ENCODE measurements at regions not wholly inside any gene's neighbourhood (a gene's known extent, or its start where the extent isn't known, plus 50 kb on each side); places are given as distances from the start of the nearest gene placed in this dataset.

GRCh38 chr3:115508562-115508961 is 114.7 kb upstream of the GAP43 start:
- CTCF ChIA-PET, result no interaction called here

More at GRCh38 chr3:115508562-115508961, 114.7 kb upstream of the GAP43 start:
- FAIRE-seq, result no peak
- intact Hi-C loops (cut with micrococcal nuclease; ENCODE audit: unreplicated experiment) (no loop called here), in situ Hi-C loops (cut with MboI) (no loop called here)
- Histone ChIP-seq H3K4me2 (ENCODE audit: control insufficient read depth, insufficient read depth) (no peak overlapping the region), H4K20me1 (ENCODE audit: control insufficient read depth, insufficient read depth) (no peaks in the 10 kb centered on the region), H3K36me3 (ENCODE audit: control insufficient read depth in 2 of 2, insufficient read depth in 2 of 2, low read length in 1 of 2) (no peaks in the 10 kb centered on the region), H3K4me1 (ENCODE audit: control insufficient read depth, insufficient read depth, low read length) (no peaks in the 10 kb centered on the region), H3K9me3 (replicated peaks; ENCODE audit: control insufficient read depth, insufficient read depth, low read length) (no peaks in the 10 kb centered on the region; the same call in 2 of the 3 replicates), H3K27ac (ENCODE audit: control insufficient read depth, insufficient read depth) (no peak overlapping the region), H3K79me2 (ENCODE audit: control insufficient read depth, insufficient read depth, low read length) (no peaks in the 10 kb centered on the region), H3K27me3 (replicated peaks in 1 of 2; ENCODE audit: control insufficient read depth in 2 of 2, insufficient read depth in 2 of 2, low read length in 1 of 2) (0 out of 4 replicates have a peak, but pooled peaks cover 0 to 2% of the 10 kb centered on the region in 2 experiments), H3K4me3 (no peak overlapping the region), H3K9ac (ENCODE audit: control insufficient read depth, insufficient read depth, low read length) (no peak overlapping the region), H2AFZ (ENCODE audit: control insufficient read depth, low read depth, low read length) (no peak overlapping the region)
- SMC1A ChIA-PET (ENCODE audit: uncharacterized antibody, unreplicated experiment), result interaction anchor here (1.6 kb wide), 1 partner anchor 8 kb away, joined by 3 read pairs; no protein-coding TSS in a partner anchor
- BruUV-seq (replicated peaks), result no TSS peak
- RAD21 ChIA-PET (ENCODE audit: unreplicated experiment), result no interaction called here
- POLR2A ChIA-PET, result no interaction called here
- no peak for DNase-seq (ENCODE audit: low read depth, low spot score)
- ATAC-seq, result no peak
- 58% methylated on average over 2 of the region's 2 CpGs for WGBS (ENCODE audit: insufficient coverage, insufficient replicate concordance, low lambda C conversion rate, missing lambda C conversion rate)
- TF ChIP-seq PAX8 (IDR thresholded peaks at IDR 0.05) (no peak), RAD21 (IDR thresholded peaks at IDR 0.05; ENCODE audit: insufficient read depth, low read depth, low read length) (no peak), FOS (IDR thresholded peaks at IDR 0.05; ENCODE audit: borderline replicate concordance, extremely low read depth, insufficient read length) (no peak), SMAD5 (IDR thresholded peaks at IDR 0.05; ENCODE audit: low read depth) (no peak), TARDBP (IDR thresholded peaks at IDR 0.05; ENCODE audit: borderline replicate concordance) (no peak), MLLT1 (IDR thresholded peaks at IDR 0.05) (no peak), RAD51 (IDR thresholded peaks at IDR 0.05) (no peak), NFIC (IDR thresholded peaks at IDR 0.05; ENCODE audit: low read depth, low read length) (no peak), CBFB (IDR thresholded peaks at IDR 0.05; ENCODE audit: low read depth) (no peak), ZBTB4 (CRISPR knock-in tag; IDR thresholded peaks at IDR 0.05) (no peak), TCF7 (IDR thresholded peaks at IDR 0.05; ENCODE audit: borderline replicate concordance) (no peak), IKZF2 (IDR thresholded peaks at IDR 0.05) (no peak), RBBP5 (conservative IDR thresholded peaks at IDR 0.05) (no peak)
